ENCODE measurements at regions not wholly inside any gene's neighbourhood (a gene's known extent, or its start where the extent isn't known, plus 50 kb on each side); places are given as distances from the start of the nearest gene placed in this dataset.

DNA sequence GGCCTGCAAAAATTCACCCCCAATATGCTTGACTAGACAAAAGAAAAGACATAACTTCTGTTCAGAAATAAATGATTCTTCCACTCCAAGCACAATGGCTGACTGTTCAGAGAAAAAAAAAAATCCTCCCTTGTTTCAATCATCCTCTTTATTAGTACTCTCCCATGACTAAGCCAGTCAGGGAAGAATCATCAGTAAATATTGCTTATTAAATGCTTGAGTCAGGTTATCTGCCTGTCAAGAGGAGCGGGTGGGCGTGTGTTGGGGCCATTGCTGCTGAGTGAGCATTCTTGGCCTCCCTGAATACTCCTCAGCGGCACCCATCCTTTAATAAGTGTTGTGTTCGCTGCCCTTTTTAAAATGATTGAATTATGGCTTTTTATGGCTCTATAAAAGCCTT is 1334.8 kb upstream of the CELF4 start:
- Histone ChIP-seq H3K4me1 (no peaks in the 10 kb centered on the region), H3K27me3 (ENCODE audit: low read depth) (no peaks in the 10 kb centered on the region), H3K9me3 (no peaks in the 10 kb centered on the region), H3K27ac (no peak overlapping the region), H3K4me3 (no peak overlapping the region), H3K36me3 (no peaks in the 10 kb centered on the region)
- intact Hi-C loops (cut with DNase I), result no loop called here
- ATAC-seq (no peak), DNase-seq (no peak)
- TF ChIP-seq, protein P1, sequence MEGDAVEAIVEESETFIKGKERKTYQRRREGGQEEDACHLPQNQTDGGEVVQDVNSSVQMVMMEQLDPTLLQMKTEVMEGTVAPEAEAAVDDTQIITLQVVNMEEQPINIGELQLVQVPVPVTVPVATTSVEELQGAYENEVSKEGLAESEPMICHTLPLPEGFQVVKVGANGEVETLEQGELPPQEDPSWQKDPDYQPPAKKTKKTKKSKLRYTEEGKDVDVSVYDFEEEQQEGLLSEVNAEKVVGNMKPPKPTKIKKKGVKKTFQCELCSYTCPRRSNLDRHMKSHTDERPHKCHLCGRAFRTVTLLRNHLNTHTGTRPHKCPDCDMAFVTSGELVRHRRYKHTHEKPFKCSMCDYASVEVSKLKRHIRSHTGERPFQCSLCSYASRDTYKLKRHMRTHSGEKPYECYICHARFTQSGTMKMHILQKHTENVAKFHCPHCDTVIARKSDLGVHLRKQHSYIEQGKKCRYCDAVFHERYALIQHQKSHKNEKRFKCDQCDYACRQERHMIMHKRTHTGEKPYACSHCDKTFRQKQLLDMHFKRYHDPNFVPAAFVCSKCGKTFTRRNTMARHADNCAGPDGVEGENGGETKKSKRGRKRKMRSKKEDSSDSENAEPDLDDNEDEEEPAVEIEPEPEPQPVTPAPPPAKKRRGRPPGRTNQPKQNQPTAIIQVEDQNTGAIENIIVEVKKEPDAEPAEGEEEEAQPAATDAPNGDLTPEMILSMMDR (IDR thresholded peaks at IDR 0.05), result no peak

DNA sequence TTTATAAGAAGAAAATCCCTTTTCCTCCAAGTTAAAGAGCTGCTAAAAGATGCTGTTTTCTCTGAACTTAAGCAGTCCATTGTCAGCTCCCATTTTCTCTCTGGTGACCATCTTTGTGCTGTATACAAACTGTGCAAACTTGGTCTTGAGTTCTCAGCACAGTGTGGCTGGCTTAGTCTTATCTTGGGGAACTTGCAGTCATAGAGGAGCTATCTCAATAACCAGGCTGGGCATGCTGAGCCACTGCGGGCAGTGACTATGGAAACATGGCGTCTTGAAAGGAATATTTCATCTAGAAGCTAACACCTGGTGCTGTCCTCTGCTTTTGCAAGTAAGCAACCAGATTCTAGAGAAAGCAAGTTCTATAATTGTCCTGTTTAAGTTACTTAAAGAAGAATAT is 1334.4 kb upstream of the CELF4 start:
- H3K4me3 ChIP-seq, result no peak overlapping the region
- H3K27ac ChIP-seq, result no peak overlapping the region
- no peaks in the 10 kb centered on the region for H3K27me3 ChIP-seq (ENCODE audit: low read depth)
- H3K9me3 ChIP-seq, result no peaks in the 10 kb centered on the region
- intact Hi-C loops (cut with DNase I), result no loop called here
- no peak for DNase-seq
- H3K4me1 ChIP-seq, result no peaks in the 10 kb centered on the region
- TF ChIP-seq, protein P1 (IDR thresholded peaks at IDR 0.05), result no peak
- no peaks in the 10 kb centered on the region for H3K36me3 ChIP-seq
- no peak for ATAC-seq

DNA sequence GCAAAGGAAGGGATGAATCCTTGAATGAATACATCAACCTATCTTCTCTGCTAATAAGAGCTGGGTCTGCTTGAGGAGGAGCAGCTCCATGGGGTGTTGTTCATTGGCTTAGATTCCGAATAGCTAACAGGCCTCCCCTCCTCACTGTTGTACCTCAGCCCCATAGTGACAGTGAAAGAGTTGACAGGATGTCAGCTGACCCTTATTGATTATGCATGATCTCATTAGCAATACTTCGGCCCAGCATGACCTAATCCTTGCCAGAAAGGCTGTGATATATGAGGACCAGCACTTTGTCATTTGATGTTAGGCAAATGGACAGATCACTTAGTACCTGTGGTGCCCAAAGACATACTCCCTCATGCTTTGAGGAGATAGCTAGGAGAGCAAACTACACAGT is 1333.7 kb upstream of the CELF4 start:
- Histone ChIP-seq H3K36me3 (no peaks in the 10 kb centered on the region), H3K27me3 (ENCODE audit: low read depth) (no peaks in the 10 kb centered on the region), H3K4me3 (no peak overlapping the region), H3K9me3 (no peaks in the 10 kb centered on the region), H3K27ac (no peak overlapping the region), H3K4me1 (no peaks in the 10 kb centered on the region)
- ATAC-seq (no peak), DNase-seq (no peak)
- intact Hi-C loops (cut with DNase I), result no loop called here
- TF ChIP-seq, protein P1 (IDR thresholded peaks at IDR 0.05), result no peak

DNA sequence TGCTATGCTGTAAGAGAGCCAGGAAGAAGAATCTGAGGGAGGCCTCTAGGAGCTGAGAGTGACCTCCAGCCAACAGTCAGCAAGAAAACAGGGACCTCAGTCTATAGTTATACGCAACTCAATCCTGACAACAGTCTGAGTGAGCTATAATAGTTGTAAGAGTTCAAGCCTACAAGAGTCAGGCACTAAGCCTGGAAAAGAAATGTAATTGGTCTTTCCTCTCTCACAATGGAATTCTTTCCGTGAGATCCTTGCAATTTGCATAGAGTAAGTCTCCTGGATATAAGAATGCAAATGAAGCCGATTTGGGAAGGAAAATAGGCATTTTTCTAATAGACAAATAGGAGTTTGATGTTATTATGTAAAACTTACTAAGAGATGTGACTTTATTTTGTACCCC is 1332.6 kb upstream of the CELF4 start:
- no peak overlapping the region for H3K4me3 ChIP-seq

DNA sequence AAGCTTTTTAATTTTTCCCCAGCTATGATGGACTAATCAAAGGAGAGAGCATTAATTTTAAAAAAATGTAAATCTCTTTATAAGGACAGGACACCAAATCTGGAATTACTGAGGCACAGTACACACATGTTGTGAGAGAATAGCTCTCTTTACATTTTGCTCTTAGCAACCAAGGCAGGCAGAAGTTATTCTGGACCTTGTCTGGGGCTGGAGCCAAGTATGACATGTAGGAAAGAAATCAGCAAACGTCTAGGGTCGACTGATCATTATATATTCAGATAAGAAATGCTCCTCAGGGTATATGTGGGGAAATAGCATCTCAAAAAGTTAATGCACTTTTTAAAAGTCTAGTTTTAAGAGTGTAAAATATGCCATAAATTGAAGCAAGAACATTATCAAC is 1330.0 kb upstream of the CELF4 start:
- TF ChIP-seq, protein P1 (IDR thresholded peaks at IDR 0.05), result no peak
- Histone ChIP-seq H3K9me3 (no peaks in the 10 kb centered on the region), H3K36me3 (no peaks in the 10 kb centered on the region), H3K27ac (no peak overlapping the region), H3K27me3 (ENCODE audit: low read depth) (no peaks in the 10 kb centered on the region), H3K4me3 (no peak overlapping the region), H3K4me1 (no peaks in the 10 kb centered on the region)
- ATAC-seq, result no peak
- intact Hi-C loops (cut with DNase I), result no loop called here
- DNase-seq, result no peak

More for the DNA sequence above, 1332.6 kb upstream of the CELF4 start:
- ATAC-seq (no peak), DNase-seq (no peak)
- intact Hi-C loops (cut with DNase I), result no loop called here
- H3K27me3 ChIP-seq (ENCODE audit: low read depth), result no peaks in the 10 kb centered on the region
- TF ChIP-seq, protein P1 (IDR thresholded peaks at IDR 0.05), result no peak
- no peaks in the 10 kb centered on the region for H3K9me3 ChIP-seq
- H3K4me1 ChIP-seq, result no peaks in the 10 kb centered on the region
- H3K27ac ChIP-seq, result no peak overlapping the region
- no peaks in the 10 kb centered on the region for H3K36me3 ChIP-seq

DNA sequence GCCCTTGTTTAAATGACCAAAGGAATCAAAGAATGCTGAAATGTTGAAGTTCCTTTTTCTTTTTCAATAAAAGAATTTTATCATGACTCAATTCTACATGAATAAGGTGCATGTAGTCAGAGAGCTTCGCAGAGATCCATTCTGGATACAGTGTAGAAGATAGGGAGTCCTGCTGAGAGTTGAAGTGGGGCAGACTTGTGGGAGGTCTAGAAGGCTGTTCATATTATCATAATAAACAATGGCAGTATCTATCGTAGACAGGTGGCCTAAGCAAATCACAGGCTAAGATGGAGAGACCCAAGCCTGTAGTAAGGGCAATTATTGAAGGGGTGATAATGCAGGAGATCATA is 1322.0 kb upstream of the CELF4 start:
- no peaks in the 10 kb centered on the region for H3K4me1 ChIP-seq
- H3K9me3 ChIP-seq, result no peaks in the 10 kb centered on the region
- TF ChIP-seq, protein P1 (IDR thresholded peaks at IDR 0.05), result no peak
- ATAC-seq, result no peak
- H3K4me3 ChIP-seq, result no peak overlapping the region
- H3K27me3 ChIP-seq (ENCODE audit: low read depth), result no peaks in the 10 kb centered on the region
- intact Hi-C loops (cut with DNase I), result no loop called here
- no peak for DNase-seq
- no peak overlapping the region for H3K27ac ChIP-seq
- H3K36me3 ChIP-seq, result no peaks in the 10 kb centered on the region
